C4-2B (cell line): ENCODE measurements at regions not wholly inside any gene's neighbourhood (a gene's known extent, or its start where the extent isn't known, plus 50 kb on each side); places are given as distances from the start of the nearest gene placed in this dataset.
"Not testable (repeated sequence)": the region's sequence is repeated elsewhere in the genome, so short reads cannot be mapped to it uniquely, and the experiment has no call there.

Experiments used
- H3K27ac ChIP-seq: fragments of 450-650 bp; 2 replicates; pipeline ENCODE4 v1.5.1; 2017
- CTCF ChIP-seq: fragments of 450-650 bp; conservative IDR thresholded peaks from 2 replicates; pipeline ENCODE4 v1.5.1; 2017; ENCODE audit warnings: mild to moderate bottlenecking
- ZFX ChIP-seq: fragments of 450-650 bp; IDR thresholded peaks from 2 replicates; pipeline ENCODE4 v1.6.1; 2017

- H3K27ac ChIP-seq, result no peak overlapping the region
- TF ChIP-seq CTCF, result no peak
- no peak for TF ChIP-seq ZFX
Observed at GRCh38 chr18:76273956-76274355, 221.1 kb downstream of the ZNF516 start.

- TF ChIP-seq CTCF, result no peak
- TF ChIP-seq ZFX, result no peak
Observed at GRCh38 chr18:76273036-76273545, 222.0 kb downstream of the ZNF516 start.

DNA sequence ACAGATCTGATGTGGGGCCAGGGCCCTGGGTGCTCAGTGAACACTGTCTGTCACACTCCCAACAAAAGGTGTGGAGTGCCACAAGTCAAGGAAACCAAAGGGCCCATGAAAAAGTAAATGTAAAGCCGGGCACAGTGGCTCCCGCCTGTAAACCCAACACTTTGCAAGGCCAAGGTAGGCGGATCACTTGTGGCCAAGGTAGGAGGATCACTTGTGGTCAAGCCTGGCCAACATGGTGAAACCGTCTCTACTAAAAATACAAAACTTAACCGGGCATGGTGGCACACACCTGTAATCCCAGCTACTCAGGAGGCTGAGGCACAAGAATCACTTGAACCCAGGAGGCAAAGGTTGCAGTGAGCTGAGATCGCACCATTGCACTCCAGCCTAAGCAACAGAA is 227.6 kb downstream of the ZNF516 start:
- not testable (repeated sequence) for H3K27ac ChIP-seq

More at GRCh38 chr18:76273036-76273545, 222.0 kb downstream of the ZNF516 start:
- H3K27ac ChIP-seq, result no peak overlapping the region

GRCh38 chr18:76266236-76266991 is 228.6 kb downstream of the ZNF516 start:
- H3K27ac ChIP-seq, result no peak overlapping the region
- TF ChIP-seq CTCF (no peak), ZFX (no peak)

- TF ChIP-seq ZFX, result no peak
- no peak for TF ChIP-seq CTCF
- no peak overlapping the region for H3K27ac ChIP-seq
Observed at GRCh38 chr18:76265497-76266235, 229.4 kb downstream of the ZNF516 start.

GRCh38 chr18:76264876-76265250 is 230.2 kb downstream of the ZNF516 start:
- no peak for TF ChIP-seq CTCF
- no peak for TF ChIP-seq ZFX
- no peak overlapping the region for H3K27ac ChIP-seq

GRCh38 chr18:76264198-76264875 is 230.7 kb downstream of the ZNF516 start:
- no peak overlapping the region for H3K27ac ChIP-seq
- TF ChIP-seq CTCF (no peak), ZFX (no peak)
